GM18867 (cell line): ENCODE measurements at regions not wholly inside any gene's neighbourhood (a gene's known extent, or its start where the extent isn't known, plus 50 kb on each side); places are given as distances from the start of the nearest gene placed in this dataset.
A peak's percentile ranks its signal among the peaks of the same experiment; 100 is the strongest.

Experiments
- ATAC-seq: cut with Tn5 transposase; IDR thresholded peaks from one replicate; pipeline ENCODE4 v1.9.1; 2021; ENCODE audit warnings: mild to moderate bottlenecking, moderate library complexity; ENCODE audit not compliant: unreplicated experiment

GRCh38 chr18:61679836-61680235 is 213.0 kb downstream of the RNF152 start:
- no peak for ATAC-seq

- no peak for ATAC-seq
Measured at GRCh38 chr18:61677435-61677970, 215.3 kb downstream of the RNF152 start.

- ATAC-seq = no peak
Measured at GRCh38 chr18:61676773-61677434, 215.9 kb downstream of the RNF152 start.

- no peak for ATAC-seq
Measured at GRCh38 chr18:61669320-61669719, 223.5 kb downstream of the RNF152 start.

- ATAC-seq = no peak
Measured at GRCh38 chr18:61666876-61667590, 225.8 kb downstream of the RNF152 start.

DNA sequence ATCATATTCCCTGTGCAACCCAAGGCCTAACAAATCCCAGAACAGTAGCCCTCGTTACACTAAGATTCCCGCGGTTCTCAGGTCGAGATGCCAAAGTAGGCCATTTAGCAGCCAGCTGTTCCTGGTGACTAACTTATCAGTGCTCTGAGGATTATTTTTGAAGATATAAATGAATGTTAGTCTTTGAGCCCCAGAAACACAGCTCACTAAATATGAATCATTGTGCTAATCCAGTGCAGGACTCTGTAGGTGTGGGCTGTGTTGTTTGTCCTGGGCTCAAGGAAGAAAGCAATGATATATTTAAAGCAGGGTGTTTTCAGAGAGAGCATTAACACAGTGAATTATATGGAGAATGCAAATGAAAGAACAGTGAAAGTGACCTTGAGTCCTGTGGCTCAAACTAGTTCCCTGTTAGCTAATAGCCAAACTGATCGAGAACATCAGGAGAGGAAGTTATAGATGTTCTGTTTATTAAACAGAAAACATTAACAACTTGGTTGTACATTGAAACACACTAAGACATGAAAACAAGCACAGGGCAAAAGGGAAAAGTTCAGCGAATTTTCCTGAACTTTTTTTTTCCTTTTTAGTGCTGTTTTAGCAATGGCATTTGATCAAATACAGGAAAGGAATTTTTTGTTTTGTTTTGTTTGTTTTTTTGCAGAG is 228.3 kb downstream of the RNF152 start:
- no peak for ATAC-seq

- no peak for ATAC-seq
Measured at GRCh38 chr18:61662726-61663125, 230.1 kb downstream of the RNF152 start.

DNA sequence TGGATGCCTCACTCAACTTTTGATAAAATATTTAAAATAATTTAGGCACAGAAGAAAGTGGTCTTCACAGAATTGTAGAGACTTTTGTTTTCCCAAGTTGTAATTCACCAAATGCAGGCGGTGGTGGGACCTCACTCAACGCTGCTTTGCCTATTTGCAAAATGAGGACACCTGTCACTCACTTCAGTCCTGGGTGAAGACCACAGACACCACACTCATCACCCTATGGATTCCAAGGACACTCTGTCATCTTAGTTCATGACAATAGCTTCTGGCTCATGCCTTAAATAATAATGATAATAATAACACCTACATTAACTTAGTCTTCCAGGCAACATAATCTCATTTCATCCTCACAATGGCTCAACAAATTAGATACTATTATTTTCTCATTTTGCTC is 234.4 kb downstream of the RNF152 start:
- ATAC-seq = no peak

DNA sequence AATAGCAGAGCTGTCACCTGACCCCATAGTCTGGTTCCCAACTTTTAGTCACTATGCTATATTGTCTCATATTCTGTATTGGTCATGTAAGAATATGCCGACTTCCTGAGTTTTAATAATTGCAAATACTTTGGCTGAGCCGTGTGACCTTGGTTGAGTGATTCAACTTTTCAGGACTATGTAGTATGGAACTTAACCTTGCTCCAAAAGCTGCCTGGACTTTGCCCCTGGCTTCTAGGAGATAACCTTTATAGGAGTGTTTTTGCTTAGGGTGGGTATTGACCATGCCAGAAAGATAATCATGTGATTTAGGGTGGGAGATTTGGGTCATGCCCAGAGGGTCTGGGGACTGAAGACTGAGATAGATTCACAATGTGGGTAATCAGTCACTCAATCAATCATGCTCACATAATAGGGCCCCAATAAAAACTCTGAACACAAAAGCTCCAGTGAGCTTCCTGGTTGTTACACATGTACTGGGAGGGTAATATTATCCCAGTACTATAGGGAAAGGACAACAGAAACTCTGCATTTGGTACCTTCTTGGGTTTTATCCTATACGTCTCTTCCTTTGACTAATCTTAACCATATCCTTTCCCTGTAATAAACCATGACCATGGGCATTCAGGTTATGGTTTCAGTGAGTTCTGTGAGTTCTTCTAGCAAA is 235.6 kb downstream of the RNF152 start:
- no peak for ATAC-seq

DNA sequence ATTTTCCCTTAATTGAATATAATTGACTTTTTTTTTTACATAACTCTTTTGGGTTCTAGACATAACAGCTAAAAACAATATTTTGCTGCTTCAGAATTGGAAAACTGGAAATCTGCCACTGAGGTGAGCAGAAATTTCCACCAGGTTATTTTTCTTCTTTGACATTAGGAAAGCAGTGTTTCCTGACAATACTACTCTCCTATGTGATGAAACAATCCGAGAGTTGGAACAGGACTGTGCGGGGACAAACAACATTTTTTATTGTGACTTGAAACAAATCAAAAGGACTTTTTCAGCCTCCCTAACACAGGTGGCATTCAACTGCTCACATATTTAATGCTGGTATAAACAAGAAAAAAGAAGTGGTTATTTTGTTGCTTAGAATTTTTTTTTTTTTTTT is 237.2 kb downstream of the RNF152 start:
- no peak for ATAC-seq

GRCh38 chr18:61653823-61654551 is 238.8 kb downstream of the RNF152 start:
- ATAC-seq = no peak

- no peak for ATAC-seq
Measured at GRCh38 chr18:61651880-61652268, 240.9 kb downstream of the RNF152 start.

- ATAC-seq = no peak
Measured at GRCh38 chr18:61651145-61651879, 241.5 kb downstream of the RNF152 start.

DNA sequence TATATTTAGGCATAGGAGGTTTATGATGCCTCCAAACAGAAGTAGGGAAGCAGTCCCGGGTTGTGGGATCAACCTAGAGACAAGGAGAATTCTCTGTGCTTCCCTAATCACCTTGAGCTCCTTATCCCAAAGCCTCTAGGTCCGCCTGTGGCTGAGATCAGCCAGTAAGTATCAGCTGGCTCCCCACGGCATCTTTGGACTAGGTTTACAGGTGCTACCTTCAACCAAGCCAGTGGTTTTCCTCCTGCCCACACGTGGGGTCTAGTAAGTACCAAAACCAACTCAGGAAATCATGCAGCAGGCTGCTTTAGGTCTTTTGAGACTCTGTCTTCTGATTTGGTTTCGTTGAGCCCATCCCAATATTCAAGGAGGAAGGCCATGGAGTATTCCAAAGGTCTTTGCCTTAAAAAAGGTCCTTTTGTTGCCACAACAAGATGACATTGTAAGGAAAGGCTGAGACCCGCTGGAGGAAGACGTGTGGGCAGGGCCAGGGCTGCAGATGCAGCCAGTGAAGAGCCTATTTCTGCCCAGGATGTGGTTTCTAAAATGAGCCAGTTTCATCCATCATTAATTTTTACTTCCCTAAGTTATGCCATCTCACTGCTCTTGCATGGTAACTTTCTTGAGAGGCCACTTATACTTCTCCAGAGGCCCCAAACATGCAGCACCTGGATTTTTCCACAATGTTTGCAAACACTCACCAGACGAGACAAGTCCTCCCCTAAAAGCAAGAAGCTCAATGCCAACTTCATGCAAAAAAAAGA is 248.7 kb downstream of the RNF152 start:
- ATAC-seq = no peak

DNA sequence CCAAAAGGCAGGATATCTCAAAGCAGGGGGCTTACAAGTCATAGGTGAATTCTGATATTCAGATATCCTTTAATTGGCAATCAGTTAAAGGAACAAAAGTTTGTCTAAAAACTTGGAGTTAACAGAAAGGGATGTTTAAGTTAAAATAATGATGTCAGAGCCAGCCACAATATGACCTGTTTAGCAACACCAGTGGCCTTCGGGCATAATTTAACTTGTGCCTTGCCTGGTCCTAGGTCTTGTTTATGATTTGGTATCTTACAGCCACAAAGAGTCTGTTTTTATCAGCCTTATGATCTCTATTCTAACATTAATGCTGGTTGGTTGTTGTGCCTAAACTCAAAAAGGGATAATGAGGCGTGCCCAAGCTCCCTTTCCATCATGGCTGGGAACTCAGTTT is 252.9 kb downstream of the RNF152 start:
- no peak for ATAC-seq

GRCh38 chr18:61637905-61638595 is 254.8 kb downstream of the RNF152 start:
- ATAC-seq = no peak

- ATAC-seq = no peak
Measured at GRCh38 chr18:61637319-61637718, 255.5 kb downstream of the RNF152 start.

- peak; percentile 70 for ATAC-seq
Measured at GRCh38 chr18:61635901-61636528, 256.8 kb downstream of the RNF152 start.
